A549 (cell line): ENCODE measurements at regions not wholly inside any gene's neighbourhood (a gene's known extent, or its start where the extent isn't known, plus 50 kb on each side); places are given as distances from the start of the nearest gene placed in this dataset.

Experiments used
- ATAC-seq, 2 experiments: fragments of 200-7000 bp in 1 of 2; fragments of >200 bp in 1 of 2; cut with Nextera tagmentation in 1 of 2; cut with Tn5 transposase in 1 of 2; 3 replicates each; pipeline versions ENCODE4 v1.8.0 to v1.9.1; 2018 to 2020; ENCODE audit warnings: mild to moderate bottlenecking in 1 of 2, moderate library complexity in 1 of 2
- CTCF ChIA-PET: fragments of 300-600 bp; sonication (Branson Sonifier 250); formaldehyde crosslinking; extraction: SDS; loops from one replicate; lab custom pipeline; 2021; ENCODE audit warnings: antibody characterized with exemption, inconsistent platforms; lab: Yijun Ruan, JAX
- POLR2A ChIA-PET: fragments of 350-600 bp; formaldehyde crosslinking; extraction: SDS; loops from one replicate; lab custom pipeline; 2021; ENCODE audit warnings: antibody characterized with exemption, inconsistent platforms; lab: Yijun Ruan, JAX
- DNase-seq, 2 experiments: peaks; one replicate each; pipeline versions ENCODE4 v3.0.0 to v3.0.0-alpha.2; 2011 to 2016; ENCODE audit warnings: low read depth in 1 of 2, low spot score in 1 of 2
- FAIRE-seq: peaks from 2 replicates; lab custom pipeline; 2011; peaks lifted over from hg19 to GRCh38; lab: Jason Lieb, UNC
- H3K27ac ChIP-seq, 2 experiments: fragments of >200 bp; sonication (Bioruptor Twin); formaldehyde crosslinking; 3 replicates each; pipeline ENCODE4 v1.5.1; 2016 to 2017
- H3K4me1 ChIP-seq: fragments of >200 bp; sonication (Bioruptor Twin); formaldehyde crosslinking; 3 replicates; pipeline ENCODE4 v1.6.1; 2016
- H3K4me2 ChIP-seq: fragments of >200 bp; sonication (Bioruptor Twin); formaldehyde crosslinking; 3 replicates; pipeline ENCODE4 v1.6.1; 2016
- H3K4me3 ChIP-seq: fragments of >200 bp; sonication (Bioruptor Twin); formaldehyde crosslinking; 3 replicates; pipeline ENCODE4 v1.5.1; 2016
- H3K9me3 ChIP-seq: fragments of >200 bp; sonication (Bioruptor Twin); formaldehyde crosslinking; 3 replicates; pipeline ENCODE4 v1.6.1; 2016
- CBX2 ChIP-seq: fragments of 200-600 bp; sonication (generic); IDR thresholded peaks from 2 replicates; pipeline ENCODE4 v1.6.1; 2016; ENCODE audit warnings: low read depth, mild to moderate bottlenecking, borderline replicate concordance
- EHF ChIP-seq: fragments of 250-450 bp; sonication (Bioruptor Pico); IDR thresholded peaks from 2 replicates; pipeline ENCODE4 v1.5.0; 2020; ENCODE audit warnings: mild to moderate bottlenecking
- ESRRA ChIP-seq: fragments of 150-350 bp; IDR thresholded peaks from 2 replicates; pipeline ENCODE4 v1.6.1; 2014; ENCODE audit warnings: mild to moderate bottlenecking, low read length, borderline replicate concordance
- HEYL ChIP-seq: fragments of 250-450 bp; sonication (Bioruptor Pico); IDR thresholded peaks from 2 replicates; pipeline ENCODE4 v1.8.0; 2021; ENCODE audit warnings: mild to moderate bottlenecking, moderate library complexity
- HOXA7 ChIP-seq: fragments of 250-450 bp; sonication (Bioruptor Pico); IDR thresholded peaks from 2 replicates; pipeline ENCODE4 v1.5.0; 2020; ENCODE audit warnings: mild to moderate bottlenecking, moderate library complexity
- HOXB5 ChIP-seq: fragments of 250-450 bp; sonication (Bioruptor Pico); IDR thresholded peaks from 2 replicates; pipeline ENCODE4 v1.5.0; 2020; ENCODE audit warnings: mild to moderate bottlenecking, moderate library complexity
- NPAS2 ChIP-seq: fragments of 250-450 bp; sonication (Bioruptor Pico); IDR thresholded peaks from 2 replicates; pipeline ENCODE4 v1.8.0; 2022; ENCODE audit warnings: mild to moderate bottlenecking, moderate library complexity, borderline replicate concordance
- PHF8 ChIP-seq: fragments of 200-600 bp; sonication (generic); IDR thresholded peaks from 2 replicates; pipeline ENCODE4 v1.6.1; 2016; ENCODE audit warnings: low read depth, mild to moderate bottlenecking, antibody characterized with exemption, moderate library complexity, borderline replicate concordance
- POLR2A ChIP-seq: IDR thresholded peaks from 2 replicates; pipeline ENCODE4 v1.6.1; 2012; ENCODE audit warnings: mild to moderate bottlenecking, low read length
- POLR2AphosphoS2 ChIP-seq: conservative IDR thresholded peaks from 2 replicates; pipeline ENCODE4 v1.6.1; 2012; ENCODE audit warnings: low read length, improper control_type of control experiment, inconsistent platforms
- RAD21 ChIP-seq, 2 experiments: fragments of >200 bp in 1 of 2; sonication (Bioruptor Twin) in 1 of 2; formaldehyde crosslinking in 1 of 2; IDR thresholded peaks in 1 of 2; conservative IDR thresholded peaks in 1 of 2; 2 replicates in 1 of 2; 3 replicates in 1 of 2; pipeline ENCODE4 v1.6.1; 2012 to 2018; ENCODE audit warnings: inconsistent platforms in 1 of 2
- SREBF2 ChIP-seq: fragments of 450-650 bp; IDR thresholded peaks from 2 replicates; pipeline ENCODE4 v1.6.1; 2014; ENCODE audit warnings: mild to moderate bottlenecking, moderate library complexity
- WGBS: methylation state at CpG from one replicate; pipeline ENCODE4 v1.1.6; 2017; ENCODE audit errors: missing lambda C conversion rate; 5-methylcytosine and 5-hydroxymethylcytosine counted together
- TF ChIP-seq, protein P1 (sequence below): fragments of >200 bp; sonication (Bioruptor Twin); formaldehyde crosslinking; IDR thresholded peaks from 2 replicates; pipeline ENCODE4 v1.6.1; 2016
- TF ChIP-seq, protein P2 (sequence below): fragments of 250-450 bp; sonication (Bioruptor Pico); IDR thresholded peaks from 2 replicates; pipeline ENCODE4 v1.5.0; 2021; ENCODE audit warnings: mild to moderate bottlenecking, moderate library complexity, borderline replicate concordance
- TF ChIP-seq, protein P3 (sequence below): fragments of 200-600 bp; sonication (generic); IDR thresholded peaks from 2 replicates; pipeline ENCODE4 v1.6.1; 2016; ENCODE audit warnings: antibody characterized with exemption, mild to moderate bottlenecking, moderate library complexity

DNA sequence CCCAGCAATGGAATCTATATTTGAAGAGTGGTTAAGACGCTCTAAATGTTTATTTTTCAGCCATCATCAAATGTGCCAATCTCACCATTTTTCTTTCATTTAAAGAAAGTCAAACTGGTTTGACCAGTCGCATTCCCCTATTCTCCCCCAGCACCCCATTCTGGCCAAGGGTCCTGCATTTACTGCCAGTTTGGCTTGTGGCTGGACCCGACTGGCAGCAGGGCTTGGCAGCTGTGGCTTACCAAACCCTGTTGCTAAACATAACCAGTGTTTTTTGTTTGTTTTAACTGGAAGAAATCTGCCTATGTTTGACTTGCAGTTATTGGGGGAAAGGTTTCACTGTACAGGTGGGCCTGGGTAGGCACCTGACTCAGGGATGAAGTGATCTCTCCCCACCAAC is 116.3 kb downstream of the CYP26A1 start:
- 87% methylated on average over 3 of the region's 3 CpGs for WGBS
- Histone ChIP-seq H3K9me3 (no peaks in the 10 kb centered on the region), H3K27ac (no peak overlapping the region), H3K4me2 (no peak overlapping the region), H3K4me3 (no peak overlapping the region), H3K4me1 (no peaks in the 10 kb centered on the region)
- DNase-seq (no peak), ATAC-seq (no peak), FAIRE-seq (no peak)
- ChIA-PET CTCF (interaction anchor here (1.3 kb wide), 1 partner anchor 13 kb away, joined by 4 read pairs; no protein-coding TSS in a partner anchor), POLR2A (no interaction called here)
- TF ChIP-seq HEYL (CRISPR knock-in tag) (no peak), POLR2AphosphoS2 (no peak), ESRRA (no peak)
- TF ChIP-seq, protein P1, sequence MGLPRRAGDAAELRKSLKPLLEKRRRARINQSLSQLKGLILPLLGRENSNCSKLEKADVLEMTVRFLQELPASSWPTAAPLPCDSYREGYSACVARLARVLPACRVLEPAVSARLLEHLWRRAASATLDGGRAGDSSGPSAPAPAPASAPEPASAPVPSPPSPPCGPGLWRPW = no peak
- TF ChIP-seq, all 56 proteins: peak for 0

DNA sequence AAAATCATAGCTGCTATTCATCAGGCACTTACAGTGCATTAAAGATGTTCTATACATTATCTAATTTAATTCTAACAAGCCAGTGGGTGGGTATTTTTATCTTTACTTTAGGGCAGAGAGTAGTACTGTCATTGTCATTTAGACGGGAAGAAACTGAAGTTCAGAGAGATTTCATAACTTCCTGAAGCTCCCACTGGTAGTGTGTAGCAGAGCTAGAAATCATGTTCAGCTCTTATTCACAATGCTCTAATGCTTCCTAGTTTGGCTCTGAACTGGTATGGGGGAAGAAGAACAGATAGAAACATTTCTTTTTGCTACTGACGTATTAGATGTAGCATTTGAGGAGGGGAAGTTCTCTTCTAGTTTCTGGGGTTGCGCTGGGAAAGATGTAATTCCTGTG is 116.7 kb downstream of the CYP26A1 start:
- Histone ChIP-seq H3K4me2 (no peak overlapping the region), H3K4me3 (no peak overlapping the region), H3K4me1 (no peaks in the 10 kb centered on the region), H3K27ac (no peak overlapping the region), H3K9me3 (no peaks in the 10 kb centered on the region)
- ATAC-seq (no peak), DNase-seq (no peak), FAIRE-seq (no peak)
- POLR2A ChIA-PET = no interaction called here
- TF ChIP-seq CBX2 (no peak), POLR2A (no peak), HOXA7 (CRISPR knock-in tag) (no peak), PHF8 (no peak), HOXB5 (no peak), NPAS2 (CRISPR knock-in tag) (no peak), SREBF2 (no peak), RAD21 (conservative IDR thresholded peaks at IDR 0.05 in 1 of 2, IDR thresholded peaks at IDR 0.05 in 1 of 2) (no peak)
- TF ChIP-seq, protein P2, sequence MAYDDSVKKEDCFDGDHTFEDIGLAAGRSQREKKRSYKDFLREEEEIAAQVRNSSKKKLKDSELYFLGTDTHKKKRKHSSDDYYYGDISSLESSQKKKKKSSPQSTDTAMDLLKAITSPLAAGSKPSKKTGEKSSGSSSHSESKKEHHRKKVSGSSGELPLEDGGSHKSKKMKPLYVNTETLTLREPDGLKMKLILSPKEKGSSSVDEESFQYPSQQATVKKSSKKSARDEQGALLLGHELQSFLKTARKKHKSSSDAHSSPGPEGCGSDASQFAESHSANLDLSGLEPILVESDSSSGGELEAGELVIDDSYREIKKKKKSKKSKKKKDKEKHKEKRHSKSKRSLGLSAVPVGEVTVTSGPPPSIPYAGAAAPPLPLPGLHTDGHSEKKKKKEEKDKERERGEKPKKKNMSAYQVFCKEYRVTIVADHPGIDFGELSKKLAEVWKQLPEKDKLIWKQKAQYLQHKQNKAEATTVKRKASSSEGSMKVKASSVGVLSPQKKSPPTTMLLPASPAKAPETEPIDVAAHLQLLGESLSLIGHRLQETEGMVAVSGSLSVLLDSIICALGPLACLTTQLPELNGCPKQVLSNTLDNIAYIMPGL = no peak
- 66% methylated on average over 3 of the region's 3 CpGs for WGBS
- CTCF ChIA-PET = interaction anchor here (0.6 to 1.3 kb wide), 2 partner anchors 13 to 329 kb away, joined by 4 read pairs; no protein-coding TSS in a partner anchor

DNA sequence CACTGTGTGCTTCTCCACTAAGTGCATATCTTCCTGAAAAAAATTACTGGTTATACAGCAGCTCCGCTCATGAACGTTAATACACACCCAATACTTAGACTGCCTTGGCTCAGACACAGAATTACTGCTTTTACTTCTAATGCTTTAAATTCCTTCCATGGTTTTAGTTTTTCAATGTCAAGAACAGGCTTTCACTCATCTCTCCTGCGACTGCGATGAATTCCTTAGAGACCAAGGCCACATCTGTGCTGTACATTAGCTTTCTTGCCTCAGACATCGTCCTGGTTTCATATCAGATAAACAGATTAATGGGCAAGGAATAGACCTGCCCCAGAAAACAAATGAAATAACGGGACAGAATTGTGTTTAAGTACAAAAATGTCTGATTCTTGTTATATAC is 120.2 kb downstream of the CYP26A1 start:
- FAIRE-seq = no peak
- POLR2A ChIA-PET = no interaction called here

More for the DNA sequence above, 120.2 kb downstream of the CYP26A1 start:
- no peak for DNase-seq
- TF ChIP-seq EHF (CRISPR knock-in tag) = no peak
- TF ChIP-seq, protein P3, sequence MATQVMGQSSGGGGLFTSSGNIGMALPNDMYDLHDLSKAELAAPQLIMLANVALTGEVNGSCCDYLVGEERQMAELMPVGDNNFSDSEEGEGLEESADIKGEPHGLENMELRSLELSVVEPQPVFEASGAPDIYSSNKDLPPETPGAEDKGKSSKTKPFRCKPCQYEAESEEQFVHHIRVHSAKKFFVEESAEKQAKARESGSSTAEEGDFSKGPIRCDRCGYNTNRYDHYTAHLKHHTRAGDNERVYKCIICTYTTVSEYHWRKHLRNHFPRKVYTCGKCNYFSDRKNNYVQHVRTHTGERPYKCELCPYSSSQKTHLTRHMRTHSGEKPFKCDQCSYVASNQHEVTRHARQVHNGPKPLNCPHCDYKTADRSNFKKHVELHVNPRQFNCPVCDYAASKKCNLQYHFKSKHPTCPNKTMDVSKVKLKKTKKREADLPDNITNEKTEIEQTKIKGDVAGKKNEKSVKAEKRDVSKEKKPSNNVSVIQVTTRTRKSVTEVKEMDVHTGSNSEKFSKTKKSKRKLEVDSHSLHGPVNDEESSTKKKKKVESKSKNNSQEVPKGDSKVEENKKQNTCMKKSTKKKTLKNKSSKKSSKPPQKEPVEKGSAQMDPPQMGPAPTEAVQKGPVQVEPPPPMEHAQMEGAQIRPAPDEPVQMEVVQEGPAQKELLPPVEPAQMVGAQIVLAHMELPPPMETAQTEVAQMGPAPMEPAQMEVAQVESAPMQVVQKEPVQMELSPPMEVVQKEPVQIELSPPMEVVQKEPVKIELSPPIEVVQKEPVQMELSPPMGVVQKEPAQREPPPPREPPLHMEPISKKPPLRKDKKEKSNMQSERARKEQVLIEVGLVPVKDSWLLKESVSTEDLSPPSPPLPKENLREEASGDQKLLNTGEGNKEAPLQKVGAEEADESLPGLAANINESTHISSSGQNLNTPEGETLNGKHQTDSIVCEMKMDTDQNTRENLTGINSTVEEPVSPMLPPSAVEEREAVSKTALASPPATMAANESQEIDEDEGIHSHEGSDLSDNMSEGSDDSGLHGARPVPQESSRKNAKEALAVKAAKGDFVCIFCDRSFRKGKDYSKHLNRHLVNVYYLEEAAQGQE = no peak
- TF ChIP-seq, all 56 proteins: peak for 0
- Histone ChIP-seq H3K4me2 (no peak overlapping the region), H3K4me3 (no peak overlapping the region), H3K9me3 (no peaks in the 10 kb centered on the region), H3K4me1 (peaks cover 6% of the 10 kb centered on the region; the same call in 2 of the 3 replicates), H3K27ac (no peak overlapping the region)
- ATAC-seq = no peak
- WGBS = 59% methylated on average over 6 of the region's 6 CpGs
- CTCF ChIA-PET = no interaction called here
